Spleen (tissue), 11 donors: ENCODE measurements at regions not wholly inside any gene's neighbourhood (a gene's known extent, or its start where the extent isn't known, plus 50 kb on each side); places are given as distances from the start of the nearest gene placed in this dataset.

ENCODE experiments used
- DNase-seq: peaks from one replicate; pipeline ENCODE4 v3.0.0-alpha.2; 2020
- H3K27ac ChIP-seq, 8 donors: fragments of 200-600 bp; sonication (generic) in 7 of 8; 1 replicate in 4 of 8; 2 replicates in 4 of 8; pipeline versions ENCODE4 v1.5.0 to v1.8.0; 2016 to 2021; ENCODE audit warnings: inconsistent platforms in 4 of 8, mild to moderate bottlenecking in 4 of 8, moderate library complexity in 1 of 8
- H3K27me3 ChIP-seq, 7 donors: fragments of 200-600 bp; sonication (generic) in 6 of 7; replicated peaks in 1 of 7; 1 replicate in 4 of 7; 2 replicates in 3 of 7; pipeline versions ENCODE4 v1.5.0 to v1.8.0; 2016 to 2021; ENCODE audit warnings: inconsistent platforms in 3 of 7, mild to moderate bottlenecking in 1 of 7
- H3K36me3 ChIP-seq, 6 donors: fragments of 200-600 bp; sonication (generic) in 5 of 6; 1 replicate in 4 of 6; 2 replicates in 2 of 6; pipeline versions ENCODE4 v1.5.0 to v1.8.0; 2016 to 2021; ENCODE audit warnings: inconsistent platforms in 2 of 6
- H3K4me1 ChIP-seq, 6 donors: fragments of 200-600 bp; sonication (generic) in 5 of 6; 1 replicate in 3 of 6; 2 replicates in 3 of 6; pipeline versions ENCODE4 v1.5.0 to v1.8.0; 2016 to 2021; ENCODE audit warnings: inconsistent platforms in 3 of 6
- H3K4me3 ChIP-seq, 8 donors: fragments of 200-600 bp; sonication (generic) in 7 of 8; 1 replicate in 4 of 8; 2 replicates in 4 of 8; pipeline versions ENCODE4 v1.5.0 to v1.8.0; 2016 to 2021; ENCODE audit warnings: inconsistent platforms in 4 of 8, mild to moderate bottlenecking in 4 of 8, moderate library complexity in 2 of 8
- H3K9me3 ChIP-seq, 8 donors: fragments of 200-600 bp; sonication (generic) in 7 of 8; 1 replicate in 4 of 8; 2 replicates in 4 of 8; pipeline versions ENCODE4 v1.5.0 to v1.8.0; 2016 to 2021; ENCODE audit warnings: inconsistent platforms in 4 of 8
- CTCF ChIP-seq, 11 experiments: fragments of 200-600 bp in 7 of 11; fragments of 450-650 bp in 4 of 11; sonication (generic) in 4 of 11; IDR thresholded peaks in 8 of 11; conservative IDR thresholded peaks in 3 of 11; 1 replicate in 7 of 11; 2 replicates in 4 of 11; pipeline versions ENCODE4 v1.4.0 to v1.8.0; 2016 to 2021; ENCODE audit warnings: antibody characterized with exemption in 11 of 11, inconsistent platforms in 4 of 11, mild to moderate bottlenecking in 1 of 11
- POLR2A ChIP-seq, 3 donors: fragments of 450-650 bp; IDR thresholded peaks; one replicate each; pipeline ENCODE4 v1.5.1; 2017; ENCODE audit warnings: antibody characterized with exemption in 3 of 3, mild to moderate bottlenecking in 1 of 3
- POLR2AphosphoS5 ChIP-seq, 3 donors: sonication (generic); formaldehyde crosslinking; IDR thresholded peaks; one replicate each; pipeline ENCODE4 v1.5.1; 2017; ENCODE audit warnings: antibody characterized with exemption in 3 of 3
- WGBS, 5 donors: extraction: QIAGEN DNeasy Blood & Tissue Kit in 3 of 5; methylation state at CpG; one replicate each; pipeline versions ENCODE4 v1.1.5 to v1.1.7; 2013 to 2018; 5-methylcytosine and 5-hydroxymethylcytosine counted together
- intact Hi-C: fragments of 100-400 bp; cut with DNase I; formaldehyde crosslinking; loops from one replicate; pipeline ENCODE4 v1.15.0; 2023; ENCODE audit warnings: low total_unique reads
- donor health status: healthy with polysubstance abuse.
- donor health status: DM: no; HTN: no; CAD: no; lungs with moderate emphysema.
- donor health status: DM: no; HTN: no; CAD: no.
- donor health status: Bipolar disorder and iron deficiency.
- donor health status: healthy.
- donor health status: DM: no; HTN: no; CAD: no.
- donor health status: DM: yes; HTN: yes; CAD: no.

GRCh38 chrX:14266705-14267104 is 237.0 kb upstream of the GEMIN8 start:
- H3K36me3 ChIP-seq: no peaks in the 10 kb centered on the region
- H3K27me3 ChIP-seq: no peaks in the 10 kb centered on the region
- H3K4me1 ChIP-seq: no peaks in the 10 kb centered on the region
- H3K9me3 ChIP-seq: no peaks in the 10 kb centered on the region
- WGBS, 5 donors: 62 to 93% (median 70%) methylated on average over 1 of the region's 1 CpG
- intact Hi-C loops: no loop called here
- no peak overlapping the region for H3K4me3 ChIP-seq
- H3K27ac ChIP-seq: no peak overlapping the region
- TF ChIP-seq CTCF (IDR thresholded peaks at IDR 0.05 in 8 of 11, conservative IDR thresholded peaks at IDR 0.05 in 3 of 11): no peak
- TF ChIP-seq POLR2A (IDR thresholded peaks at IDR 0.05): no peak
- TF ChIP-seq POLR2AphosphoS5 (IDR thresholded peaks at IDR 0.05): no peak
- no peak for DNase-seq

- no peaks in the 10 kb centered on the region for H3K36me3 ChIP-seq
- peaks cover 0 to 4% (median 0%) of the 10 kb centered on the region in 7 donors for H3K27me3 ChIP-seq
- no peak for DNase-seq
- 39 to 82% (median 52%) methylated on average over 19 to 33 of the region's 33 CpGs for WGBS, 5 donors
- H3K9me3 ChIP-seq: no peaks in the 10 kb centered on the region
- intact Hi-C loops: no loop called here
- H3K4me1 ChIP-seq: no peaks in the 10 kb centered on the region
- TF ChIP-seq POLR2AphosphoS5 (IDR thresholded peaks at IDR 0.05) (no peak), POLR2A (IDR thresholded peaks at IDR 0.05) (no peak), CTCF (IDR thresholded peaks at IDR 0.05 in 8 of 11, conservative IDR thresholded peaks at IDR 0.05 in 3 of 11) (no peak)
- no peak overlapping the region for H3K27ac ChIP-seq
- H3K4me3 ChIP-seq: no peak overlapping the region
Observed at GRCh38 chrX:14243823-14244222, 214.1 kb upstream of the GEMIN8 start.

GRCh38 chrX:14235004-14235403 is 205.3 kb upstream of the GEMIN8 start:
- Histone ChIP-seq H3K4me1 (no peaks in the 10 kb centered on the region), H3K27ac (no peak overlapping the region), H3K4me3 (no peak overlapping the region), H3K36me3 (no peaks in the 10 kb centered on the region), H3K27me3 (no peaks in the 10 kb centered on the region), H3K9me3 (peaks cover 0 to 13% (median 0%) of the 10 kb centered on the region in 8 donors)
- intact Hi-C loops: no loop called here
- TF ChIP-seq POLR2AphosphoS5 (IDR thresholded peaks at IDR 0.05): no peak
- no peak for TF ChIP-seq POLR2A (IDR thresholded peaks at IDR 0.05)
- TF ChIP-seq CTCF (IDR thresholded peaks at IDR 0.05 in 8 of 11, conservative IDR thresholded peaks at IDR 0.05 in 3 of 11): no peak
- 40 to 63% (median 50%) methylated on average over 3 of the region's 3 CpGs for WGBS, 5 donors
- no peak for DNase-seq

GRCh38 chrX:14232688-14233087 is 203.0 kb upstream of the GEMIN8 start:
- Histone ChIP-seq H3K4me1 (no peaks in the 10 kb centered on the region), H3K4me3 (no peak overlapping the region), H3K27me3 (no peaks in the 10 kb centered on the region), H3K36me3 (no peaks in the 10 kb centered on the region), H3K9me3 (peaks cover 0 to 28% (median 2%) of the 10 kb centered on the region in 8 donors), H3K27ac (no peak overlapping the region)
- no peak for DNase-seq
- 52 to 84% (median 75%) methylated on average over 3 to 4 of the region's 4 CpGs for WGBS, 5 donors
- TF ChIP-seq POLR2AphosphoS5 (IDR thresholded peaks at IDR 0.05): no peak
- no peak for TF ChIP-seq POLR2A (IDR thresholded peaks at IDR 0.05)
- no peak for TF ChIP-seq CTCF (IDR thresholded peaks at IDR 0.05 in 8 of 11, conservative IDR thresholded peaks at IDR 0.05 in 3 of 11)
- intact Hi-C loops: no loop called here
